Embryonic facial prominence (tissue), 1 donor: ENCODE measurements at regions not wholly inside any gene's neighbourhood (a gene's known extent, or its start where the extent isn't known, plus 50 kb on each side); places are given as distances from the start of the nearest gene placed in this dataset.

Source experiments
- DNase-seq: peaks from one replicate; pipeline ENCODE4 v3.0.0-alpha.2; 2016; ENCODE audit errors: extremely low spot score

DNA sequence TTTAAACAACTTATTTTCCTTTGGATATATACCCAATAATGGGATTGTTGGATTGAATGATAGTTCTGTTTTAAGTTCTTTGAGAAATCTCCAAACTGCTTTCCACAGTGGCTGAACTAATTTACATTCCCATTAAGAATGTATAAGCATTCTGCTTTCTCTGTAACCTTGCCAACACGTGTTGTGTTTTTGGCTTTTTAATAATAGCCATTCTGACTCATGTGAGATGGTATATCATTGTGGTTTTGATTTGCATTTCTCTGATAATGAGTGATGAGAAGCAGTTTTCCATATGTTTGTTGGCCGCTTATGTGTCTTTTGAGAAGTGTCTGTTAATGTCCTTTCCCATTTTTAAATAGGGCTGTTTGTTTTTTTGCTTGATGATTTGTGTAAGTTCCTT lies 155.6 kb upstream of the PITX2 start:
- DNase-seq: no peak

DNA sequence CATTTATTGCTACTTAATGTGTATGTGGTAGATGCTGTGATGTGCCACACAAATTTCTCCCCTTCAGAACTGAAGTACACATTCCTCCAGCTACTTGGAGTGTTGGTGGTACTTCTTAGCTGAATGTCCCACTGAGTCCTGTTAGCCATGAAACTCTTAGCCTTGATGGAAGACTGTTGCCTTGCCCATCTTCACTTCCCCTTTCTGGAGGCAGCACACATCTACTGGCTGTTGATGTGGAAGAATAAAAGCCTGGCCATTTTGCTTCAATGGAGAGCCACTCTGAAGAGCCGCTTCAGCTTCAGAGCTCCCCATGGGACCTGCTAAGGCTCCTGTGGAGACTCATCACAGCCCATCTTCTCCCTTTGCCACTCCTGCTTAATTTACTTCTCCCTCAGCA lies 157.7 kb upstream of the PITX2 start:
- DNase-seq: no peak

DNA sequence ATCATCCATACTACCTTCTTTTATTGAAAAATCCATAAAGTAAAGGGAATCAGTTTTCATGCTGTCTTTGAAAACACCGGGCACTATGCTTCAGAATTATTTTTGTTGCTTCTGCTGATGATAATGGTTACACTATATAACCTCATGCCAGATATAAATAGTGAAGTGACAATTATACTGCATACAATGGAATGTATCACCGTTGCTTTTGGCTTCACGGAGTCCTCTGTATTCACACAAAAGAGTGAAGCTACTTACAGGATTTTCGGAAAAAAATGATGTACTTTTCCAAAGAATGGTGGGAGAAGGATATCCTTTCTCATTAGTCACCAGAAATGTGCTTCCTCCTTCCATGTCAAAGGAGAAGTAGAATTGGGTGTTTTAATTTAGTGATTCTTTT lies 159.1 kb upstream of the PITX2 start:
- DNase-seq: no peak

DNA sequence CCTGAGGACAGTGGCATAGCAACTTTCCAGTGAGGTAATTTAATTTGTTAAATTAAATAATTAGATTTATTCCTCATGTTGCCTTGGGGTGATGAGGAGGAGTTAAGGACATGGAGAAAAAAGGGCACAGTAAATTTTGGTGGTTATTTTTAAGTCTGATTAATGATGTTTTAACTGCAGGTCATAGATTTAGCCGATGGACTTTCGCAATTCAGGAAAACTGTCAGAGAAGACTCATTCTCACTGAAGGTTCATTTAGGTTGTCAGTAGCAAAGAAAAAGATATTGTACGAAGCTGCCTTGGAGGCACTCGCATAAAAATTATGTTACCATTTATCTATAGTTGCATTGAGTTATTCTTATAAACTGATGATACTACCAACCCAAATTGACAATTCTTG lies 164.2 kb upstream of the PITX2 start:
- DNase-seq: no peak

DNA sequence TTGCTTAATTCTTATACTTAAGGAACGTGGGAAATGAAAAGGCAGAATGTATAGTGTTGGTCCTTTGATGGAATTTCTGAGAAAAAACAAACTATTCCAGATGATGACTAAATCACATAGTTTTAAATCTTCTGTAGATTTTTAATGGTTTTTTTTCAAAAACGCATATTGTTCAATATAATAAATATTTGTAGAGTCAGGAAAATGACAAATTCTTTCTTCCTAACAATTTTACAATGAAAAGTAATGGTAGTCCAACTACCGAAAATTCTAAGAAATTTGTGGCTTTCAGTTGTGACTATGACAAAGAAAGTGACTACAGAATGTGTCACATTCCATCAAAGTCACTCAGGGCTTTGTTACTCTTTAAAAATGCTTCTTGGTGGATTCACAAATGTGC lies 164.8 kb upstream of the PITX2 start:
- DNase-seq: no peak

DNA sequence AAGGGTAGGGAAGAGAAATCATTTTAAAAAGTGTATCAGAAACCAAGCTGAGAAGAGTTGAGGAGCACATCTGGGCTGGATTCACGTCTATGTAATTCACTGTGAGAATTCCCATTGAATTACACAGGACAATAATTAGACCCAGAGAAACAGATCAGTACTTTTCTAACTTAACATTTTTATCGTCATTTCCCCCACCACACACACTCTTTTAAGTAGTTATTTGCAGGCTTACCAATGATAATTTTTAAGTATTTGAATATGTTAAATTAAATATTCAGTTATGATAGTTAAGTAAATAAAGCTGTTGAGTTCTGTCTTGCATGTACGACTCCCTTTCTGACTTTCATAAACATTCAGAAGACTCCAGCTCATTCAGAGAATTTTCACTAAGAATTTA lies 165.4 kb upstream of the PITX2 start:
- DNase-seq: no peak

DNA sequence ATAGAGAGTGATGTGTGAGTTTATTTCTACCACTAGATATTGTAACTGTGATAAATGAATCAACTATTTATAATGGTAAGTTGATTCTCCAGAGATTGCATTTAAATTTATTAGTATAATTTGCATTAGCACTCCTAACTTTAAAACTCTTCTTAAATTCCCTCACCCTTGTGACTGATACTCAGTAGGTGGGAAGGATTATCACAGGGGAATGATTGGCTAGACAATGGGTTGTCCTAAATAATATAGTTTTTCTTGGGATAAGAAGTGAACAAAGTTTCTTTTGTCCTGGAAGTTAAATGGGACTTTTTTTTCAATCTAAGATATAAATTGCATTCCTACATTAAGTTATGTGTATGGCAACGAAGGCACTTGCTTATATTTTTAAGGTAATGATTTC lies 169.2 kb upstream of the PITX2 start:
- DNase-seq: no peak

DNA sequence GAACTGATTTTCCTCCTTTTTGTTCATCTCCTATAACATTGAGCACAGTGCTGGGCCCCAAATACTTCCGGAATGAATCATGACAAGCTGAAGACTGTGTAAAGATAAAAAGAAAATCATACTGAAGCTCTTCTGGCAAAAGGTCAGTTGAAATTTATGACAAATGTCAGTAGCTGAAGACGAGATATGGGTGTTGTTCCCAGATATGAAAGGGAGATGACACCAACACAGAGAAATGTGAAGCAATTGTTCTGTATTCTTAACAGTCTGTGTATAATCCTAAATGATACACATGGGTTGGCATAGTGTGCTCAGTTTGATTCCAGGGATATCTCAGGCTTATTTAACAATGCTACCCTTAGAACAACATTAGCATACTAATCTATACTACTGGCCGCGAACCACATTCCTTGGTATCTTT lies 170.5 kb upstream of the PITX2 start:
- no peak for DNase-seq

DNA sequence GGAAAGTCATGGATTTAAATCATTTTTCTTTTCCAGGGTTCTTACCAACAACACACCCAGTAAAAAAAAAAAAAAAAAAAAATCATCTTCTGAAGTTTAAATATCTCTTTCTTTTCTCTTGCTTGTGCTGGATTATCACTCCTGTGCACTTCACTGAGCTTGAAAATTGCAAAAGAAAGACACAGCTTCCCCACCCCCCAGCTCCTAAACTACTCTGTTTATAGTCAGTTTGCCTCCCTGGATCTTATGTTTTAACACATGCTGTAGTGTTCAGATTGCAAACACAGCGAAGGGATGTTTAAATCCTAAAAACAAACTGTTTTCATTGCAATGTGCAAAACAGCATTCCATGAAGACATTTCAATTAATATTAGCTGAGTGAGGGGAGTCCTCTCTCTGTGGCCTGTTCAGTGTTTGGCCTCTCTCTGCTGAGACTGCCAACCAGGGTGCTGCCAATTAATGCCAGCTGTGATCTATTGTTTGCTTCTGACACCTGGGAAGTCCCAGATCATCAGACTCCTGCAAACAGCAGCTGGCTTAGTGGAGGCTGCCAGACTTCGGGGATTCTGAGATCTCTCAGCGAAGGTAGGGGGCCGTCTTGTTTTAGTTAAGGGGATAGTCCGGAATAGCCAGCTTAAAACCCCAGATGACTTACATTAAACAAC lies 171.1 kb upstream of the PITX2 start:
- DNase-seq: no peak

DNA sequence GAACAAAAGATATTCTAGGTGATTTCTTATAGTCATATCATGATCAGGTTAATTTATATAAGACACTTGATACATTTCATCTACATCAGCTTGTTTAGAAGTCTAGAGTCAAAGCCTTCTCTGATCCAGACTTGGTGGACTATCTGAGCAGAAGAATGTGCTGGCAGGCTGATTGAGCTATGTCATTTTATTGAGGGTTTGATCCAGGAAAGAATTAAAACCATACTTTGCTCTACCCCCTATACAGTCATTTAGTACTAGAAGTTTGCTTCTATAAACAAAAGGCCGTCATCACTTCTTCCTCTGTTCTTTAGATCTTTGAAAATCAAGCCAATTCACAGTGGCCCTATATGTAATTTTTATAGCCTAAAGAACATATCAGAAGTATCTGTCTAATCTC lies 173.1 kb upstream of the PITX2 start:
- no peak for DNase-seq

DNA sequence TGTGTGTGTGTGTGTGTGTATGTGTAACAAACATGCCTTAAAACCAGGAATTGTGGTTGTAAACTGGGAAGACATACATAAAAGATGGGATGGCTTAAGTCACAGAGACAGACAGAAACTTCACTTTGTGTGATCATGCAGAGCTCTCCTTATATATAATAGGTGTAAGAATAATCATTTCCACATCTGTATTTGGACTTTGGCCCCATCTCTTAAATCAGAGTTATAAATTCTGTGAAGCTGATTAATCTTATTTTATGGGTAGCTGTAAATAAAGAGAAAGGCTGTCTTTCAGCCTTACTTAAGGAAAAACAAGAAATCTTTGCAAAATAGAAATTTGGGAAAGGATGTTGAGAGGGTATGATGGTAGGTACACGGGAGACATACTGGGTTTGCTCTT lies 174.6 kb upstream of the PITX2 start:
- DNase-seq: no peak

DNA sequence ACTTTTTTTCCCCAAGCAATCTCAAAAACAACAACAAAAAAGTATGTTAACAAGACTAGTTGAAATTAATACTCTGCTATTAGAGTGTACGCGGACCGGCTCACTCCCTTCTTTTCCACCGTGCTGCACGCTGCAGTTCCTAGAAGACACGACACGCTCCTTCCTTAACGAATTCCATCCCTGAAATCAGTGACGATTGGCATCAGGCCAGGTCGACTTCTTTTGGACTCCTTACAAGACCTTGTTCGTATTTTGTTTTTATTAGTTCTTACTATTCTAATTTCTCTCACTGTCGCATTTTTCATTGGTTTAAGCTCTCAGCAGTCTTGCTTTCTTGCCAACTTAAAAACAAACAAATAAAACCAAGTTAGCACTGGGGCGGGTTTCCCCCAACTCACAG lies 175.8 kb upstream of the PITX2 start:
- DNase-seq: no peak

DNA sequence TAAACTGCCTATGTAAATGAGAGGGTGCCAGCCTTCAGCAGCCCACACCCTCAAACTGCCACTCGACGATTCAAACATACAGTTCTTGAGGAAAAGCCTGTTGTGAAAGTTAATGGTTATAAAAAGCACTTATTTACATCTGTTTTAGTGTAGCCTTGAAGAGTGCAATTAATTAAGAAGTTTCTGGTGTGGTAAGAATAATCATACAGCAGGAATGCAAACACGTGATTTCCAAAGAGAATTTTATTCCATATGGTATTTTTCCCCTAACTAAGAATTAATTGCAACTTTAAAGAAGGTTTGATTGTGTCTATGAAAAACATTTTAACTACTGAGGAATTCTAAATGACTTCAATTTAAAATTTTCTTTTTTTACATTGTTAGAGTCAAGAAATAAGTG lies 176.3 kb upstream of the PITX2 start:
- no peak for DNase-seq

DNA sequence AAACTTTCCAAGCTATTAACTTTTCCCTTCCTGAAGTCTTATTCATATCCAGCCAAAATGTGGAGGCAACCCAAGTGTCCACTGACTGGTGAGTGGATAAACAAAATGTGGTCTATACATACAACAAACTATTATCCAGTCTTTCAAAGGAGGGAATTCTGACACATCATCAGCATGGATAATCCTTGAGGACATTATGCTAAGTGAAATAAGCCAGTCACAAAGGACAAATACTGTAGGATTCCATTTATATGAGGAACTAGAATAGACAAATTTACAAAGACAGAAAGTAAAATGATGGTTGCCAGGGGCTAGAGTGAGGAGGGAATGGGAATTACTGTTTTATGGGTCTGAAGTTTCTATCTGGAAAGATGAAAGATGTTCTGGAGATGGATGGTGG lies 178.7 kb upstream of the PITX2 start:
- DNase-seq: no peak

DNA sequence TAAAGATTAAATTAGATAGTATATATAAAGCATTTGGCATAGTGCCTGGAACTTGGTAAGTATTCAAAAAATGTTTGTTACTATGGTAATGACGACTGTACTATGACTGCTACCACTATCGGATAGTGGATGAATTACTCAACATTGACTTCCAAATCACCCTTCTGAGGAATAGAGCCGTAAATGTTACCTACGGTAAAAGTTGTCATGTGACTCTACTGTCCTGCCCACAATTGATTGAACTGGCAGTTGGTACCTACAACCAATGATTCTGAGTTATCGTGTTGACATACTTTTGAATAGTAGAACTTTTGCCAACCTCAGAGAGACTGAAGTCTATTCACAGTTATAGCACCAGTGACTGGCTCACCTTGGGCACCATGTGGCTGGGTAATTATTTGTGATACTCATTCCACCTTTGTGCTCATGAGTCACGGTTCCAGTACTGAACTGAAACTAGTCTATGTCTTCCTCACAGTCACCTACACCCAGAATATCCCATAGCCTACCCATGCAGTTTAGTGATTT lies 185.5 kb upstream of the PITX2 start:
- no peak for DNase-seq

DNA sequence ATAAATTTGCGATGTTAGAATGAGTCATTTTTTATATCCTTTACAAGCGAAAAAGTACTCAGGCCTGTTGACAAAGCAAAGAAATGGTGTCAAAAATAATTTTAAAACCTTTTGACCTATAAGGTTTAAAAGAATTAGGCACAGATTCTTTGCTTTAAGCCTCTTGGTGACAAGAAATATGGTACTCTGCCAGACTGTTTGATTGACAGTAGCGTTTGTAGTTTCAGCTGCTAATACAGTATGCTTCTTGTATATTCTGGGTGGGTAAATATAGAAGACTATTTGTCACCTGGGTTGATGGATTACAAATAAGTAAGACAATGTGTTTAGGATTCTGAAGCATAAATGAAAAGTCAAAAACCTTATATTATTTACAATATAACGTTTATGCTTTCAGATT lies 193.1 kb upstream of the PITX2 start:
- DNase-seq: no peak

DNA sequence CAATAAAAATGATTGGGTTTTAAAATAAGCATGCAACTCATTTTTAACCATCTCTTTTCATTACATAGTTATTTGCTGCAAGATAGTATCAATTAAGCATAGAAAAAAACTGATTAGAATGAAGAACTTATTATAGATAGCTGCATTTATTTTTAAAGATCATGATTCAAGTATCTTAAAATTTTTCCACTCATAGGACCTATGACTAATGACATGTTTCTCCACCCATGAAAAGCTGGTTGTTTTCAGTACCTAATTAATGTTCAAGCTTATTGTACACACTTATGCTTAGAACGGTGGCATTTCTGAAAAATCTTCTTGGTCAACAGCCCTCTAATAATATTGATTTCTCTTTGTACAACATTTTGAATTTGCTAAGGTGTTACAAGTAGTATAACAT lies 193.5 kb upstream of the PITX2 start:
- no peak for DNase-seq

DNA sequence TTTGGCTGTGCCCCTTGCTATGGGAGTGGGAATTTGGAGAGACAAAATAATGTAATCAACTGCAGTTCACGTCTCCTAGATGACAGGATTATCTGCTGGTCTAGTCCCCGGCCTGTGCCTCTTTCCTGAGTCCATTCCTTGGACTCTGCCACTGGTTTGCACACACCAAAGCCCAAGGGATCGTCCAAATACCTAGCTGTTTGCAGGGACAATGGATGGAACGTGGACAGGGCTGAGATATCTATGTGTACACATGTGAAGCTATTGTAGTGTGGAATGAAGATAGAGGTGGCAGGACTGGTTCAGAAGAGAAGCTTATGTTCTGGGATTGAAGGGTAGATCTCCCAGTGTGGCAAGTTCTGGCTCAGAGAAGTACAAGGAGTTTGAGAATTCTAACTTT lies 198.3 kb upstream of the PITX2 start:
- no peak for DNase-seq

DNA sequence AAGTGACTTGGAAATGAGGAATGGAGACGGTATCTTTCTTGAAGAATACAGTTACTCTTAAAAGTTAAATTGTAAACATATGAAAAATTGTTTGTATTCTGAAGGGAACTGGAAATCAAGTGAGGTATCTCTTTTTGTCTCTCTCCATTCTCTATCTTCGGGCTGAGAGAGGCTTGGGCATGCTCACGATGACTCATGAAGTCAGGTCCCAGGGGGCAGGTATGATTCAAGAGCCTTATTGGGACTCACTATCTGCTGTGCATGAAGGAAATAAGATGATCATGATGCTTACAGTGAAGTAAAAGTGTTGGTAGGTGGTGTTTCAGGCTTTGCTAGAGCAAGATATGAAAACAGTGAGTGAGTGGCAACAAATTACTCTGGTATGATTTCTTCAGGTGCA lies 200.4 kb upstream of the PITX2 start:
- no peak for DNase-seq

DNA sequence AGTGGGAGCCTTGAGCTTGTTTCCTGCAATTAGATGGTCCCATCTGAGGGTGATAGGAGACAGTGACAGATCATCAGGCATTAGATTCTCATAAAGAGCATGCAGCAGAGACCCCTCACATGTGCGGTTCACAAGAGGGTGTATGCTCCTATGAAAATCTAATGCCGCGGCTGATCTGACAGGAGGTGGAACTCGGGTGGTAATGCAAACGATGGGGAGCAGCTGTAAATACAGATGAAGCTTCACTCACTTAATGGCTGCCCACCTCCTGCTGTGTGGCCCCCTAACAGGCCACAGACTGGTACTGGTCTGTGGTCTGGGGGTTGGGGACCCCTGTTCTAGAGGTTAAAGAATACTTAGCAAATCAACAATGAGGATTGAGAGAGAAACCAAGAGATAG lies 201.5 kb upstream of the PITX2 start:
- DNase-seq: no peak

DNA sequence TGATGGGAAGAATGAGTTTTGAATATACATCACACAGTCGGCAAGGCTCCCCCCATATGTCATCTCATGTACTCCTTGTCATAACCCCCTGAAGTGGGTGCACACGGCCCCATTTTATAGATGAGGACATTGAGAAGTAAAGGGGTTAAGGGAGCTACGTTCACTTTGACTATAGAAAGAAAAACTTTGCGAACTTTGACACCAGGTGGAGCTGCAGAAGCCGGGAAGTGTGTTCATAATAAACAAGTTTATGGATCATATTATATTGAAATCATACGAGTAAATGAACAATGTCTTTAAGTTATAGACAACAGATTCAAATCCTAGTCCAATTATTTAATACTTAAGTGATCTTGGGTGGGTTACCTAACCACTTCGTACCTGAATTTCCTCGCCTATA lies 203.8 kb upstream of the PITX2 start:
- DNase-seq: no peak

DNA sequence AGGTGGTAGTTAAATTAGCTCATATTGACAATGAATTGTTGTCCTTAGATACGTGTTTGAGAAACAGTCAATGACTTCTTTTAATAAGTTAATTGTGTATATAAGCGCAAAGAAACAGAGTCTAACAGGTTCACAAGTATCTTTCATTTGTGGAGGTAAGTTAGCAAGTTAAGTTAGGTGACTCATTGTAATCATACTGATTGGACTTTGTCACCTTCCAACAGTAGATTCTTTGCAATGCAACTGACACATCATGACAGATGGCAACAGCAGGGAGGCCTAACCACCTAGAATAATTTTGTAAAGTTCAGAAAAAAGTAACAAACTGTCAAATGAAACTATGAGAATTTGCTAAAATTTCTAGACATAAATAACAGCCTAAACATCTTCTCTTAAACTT lies 207.6 kb upstream of the PITX2 start:
- DNase-seq: no peak

DNA sequence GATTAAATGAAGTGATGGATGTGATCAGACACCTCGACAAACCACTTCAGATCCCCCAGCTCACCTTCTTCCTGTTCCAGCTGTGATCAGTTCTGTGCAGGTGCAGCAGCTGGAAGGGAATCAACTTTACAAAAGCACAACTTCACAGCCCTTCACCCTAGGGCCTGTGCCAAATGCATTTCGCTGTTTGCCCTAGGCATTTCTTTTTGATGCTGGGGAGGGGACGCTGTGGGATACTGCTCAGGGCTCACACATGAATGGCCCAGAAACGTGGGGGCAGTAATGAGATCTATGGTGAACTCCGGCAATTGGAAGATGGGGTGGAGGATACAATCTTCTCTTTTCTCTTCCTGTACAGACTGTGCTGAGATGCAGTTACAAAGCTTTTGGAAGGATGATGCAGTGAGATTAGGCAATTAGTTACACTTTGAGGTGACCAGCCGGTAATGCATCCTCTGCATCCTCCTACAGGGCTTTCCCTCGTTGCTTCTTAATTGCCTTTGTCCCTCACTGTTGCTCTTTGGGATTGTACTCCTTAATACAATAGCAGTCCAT lies 215.1 kb upstream of the PITX2 start:
- no peak for DNase-seq

DNA sequence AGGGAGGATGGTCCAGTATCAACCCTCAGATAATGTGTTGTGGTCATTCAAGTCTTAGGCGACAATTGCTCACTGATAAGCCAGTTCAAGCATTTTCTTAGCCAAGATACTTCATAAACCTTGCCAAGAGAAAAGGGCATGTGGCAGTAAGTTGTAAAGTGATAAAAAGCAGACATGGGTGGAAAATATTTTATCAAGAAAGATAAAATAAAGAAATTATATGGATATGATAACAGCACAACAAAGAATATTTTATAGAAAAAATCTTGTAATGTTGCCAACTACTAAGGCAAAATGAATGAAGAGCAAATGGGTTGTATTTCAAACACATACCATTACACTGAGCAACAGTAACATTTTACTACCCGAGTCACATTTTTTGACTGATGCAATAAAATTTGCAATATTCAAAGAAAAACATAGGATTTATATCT lies 217.4 kb upstream of the PITX2 start:
- no peak for DNase-seq
